HL-60 (cell line): ENCODE measurements at regions not wholly inside any gene's neighbourhood (a gene's known extent, or its start where the extent isn't known, plus 50 kb on each side); places are given as distances from the start of the nearest gene placed in this dataset.
"Not testable (repeated sequence)": the region's sequence is repeated elsewhere in the genome, so short reads cannot be mapped to it uniquely, and the experiment has no call there.

Source experiments
- POLR2AphosphoS5 ChIP-seq: IDR thresholded peaks from 2 replicates; pipeline ENCODE4 v1.6.1; 2012; ENCODE audit warnings: low read depth
- SPI1 ChIP-seq: IDR thresholded peaks from 2 replicates; pipeline ENCODE4 v1.6.1; 2012; ENCODE audit warnings: low read depth, mild to moderate bottlenecking, borderline replicate concordance
- TF ChIP-seq, protein P1 (sequence below): IDR thresholded peaks from one replicate; pipeline ENCODE4 v1.5.1; 2011; ENCODE audit warnings: low read length, control low read depth, inconsistent platforms; ENCODE audit not compliant: insufficient read depth
- TF ChIP-seq, protein P2 (sequence below): IDR thresholded peaks from 2 replicates; pipeline ENCODE4 v1.6.1; 2012; ENCODE audit warnings: low read depth; ENCODE audit not compliant: insufficient replicate concordance

DNA sequence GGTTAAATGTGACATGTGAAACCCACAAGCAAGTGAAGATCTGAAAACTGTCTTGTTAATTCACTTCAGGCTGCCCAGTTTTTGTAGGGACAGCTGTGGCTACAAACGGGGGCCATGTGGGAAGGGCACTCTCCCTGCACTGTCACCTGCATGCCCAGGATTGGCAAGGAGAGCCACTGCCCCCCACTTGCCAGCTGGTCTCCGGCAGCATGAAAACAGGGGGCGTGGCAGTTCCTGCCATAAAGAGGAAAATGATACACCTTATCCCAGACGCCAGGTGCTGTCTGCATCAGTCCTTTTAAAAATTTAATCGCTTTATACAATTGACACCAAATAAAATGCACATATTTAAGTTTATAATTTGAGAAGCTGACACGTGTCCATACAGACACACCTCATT is 309.1 kb downstream of the KLF13 start:
- TF ChIP-seq POLR2AphosphoS5, SPI1: not testable (repeated sequence)
- TF ChIP-seq, protein P1, sequence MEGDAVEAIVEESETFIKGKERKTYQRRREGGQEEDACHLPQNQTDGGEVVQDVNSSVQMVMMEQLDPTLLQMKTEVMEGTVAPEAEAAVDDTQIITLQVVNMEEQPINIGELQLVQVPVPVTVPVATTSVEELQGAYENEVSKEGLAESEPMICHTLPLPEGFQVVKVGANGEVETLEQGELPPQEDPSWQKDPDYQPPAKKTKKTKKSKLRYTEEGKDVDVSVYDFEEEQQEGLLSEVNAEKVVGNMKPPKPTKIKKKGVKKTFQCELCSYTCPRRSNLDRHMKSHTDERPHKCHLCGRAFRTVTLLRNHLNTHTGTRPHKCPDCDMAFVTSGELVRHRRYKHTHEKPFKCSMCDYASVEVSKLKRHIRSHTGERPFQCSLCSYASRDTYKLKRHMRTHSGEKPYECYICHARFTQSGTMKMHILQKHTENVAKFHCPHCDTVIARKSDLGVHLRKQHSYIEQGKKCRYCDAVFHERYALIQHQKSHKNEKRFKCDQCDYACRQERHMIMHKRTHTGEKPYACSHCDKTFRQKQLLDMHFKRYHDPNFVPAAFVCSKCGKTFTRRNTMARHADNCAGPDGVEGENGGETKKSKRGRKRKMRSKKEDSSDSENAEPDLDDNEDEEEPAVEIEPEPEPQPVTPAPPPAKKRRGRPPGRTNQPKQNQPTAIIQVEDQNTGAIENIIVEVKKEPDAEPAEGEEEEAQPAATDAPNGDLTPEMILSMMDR: not testable (repeated sequence)
- TF ChIP-seq, protein P2, sequence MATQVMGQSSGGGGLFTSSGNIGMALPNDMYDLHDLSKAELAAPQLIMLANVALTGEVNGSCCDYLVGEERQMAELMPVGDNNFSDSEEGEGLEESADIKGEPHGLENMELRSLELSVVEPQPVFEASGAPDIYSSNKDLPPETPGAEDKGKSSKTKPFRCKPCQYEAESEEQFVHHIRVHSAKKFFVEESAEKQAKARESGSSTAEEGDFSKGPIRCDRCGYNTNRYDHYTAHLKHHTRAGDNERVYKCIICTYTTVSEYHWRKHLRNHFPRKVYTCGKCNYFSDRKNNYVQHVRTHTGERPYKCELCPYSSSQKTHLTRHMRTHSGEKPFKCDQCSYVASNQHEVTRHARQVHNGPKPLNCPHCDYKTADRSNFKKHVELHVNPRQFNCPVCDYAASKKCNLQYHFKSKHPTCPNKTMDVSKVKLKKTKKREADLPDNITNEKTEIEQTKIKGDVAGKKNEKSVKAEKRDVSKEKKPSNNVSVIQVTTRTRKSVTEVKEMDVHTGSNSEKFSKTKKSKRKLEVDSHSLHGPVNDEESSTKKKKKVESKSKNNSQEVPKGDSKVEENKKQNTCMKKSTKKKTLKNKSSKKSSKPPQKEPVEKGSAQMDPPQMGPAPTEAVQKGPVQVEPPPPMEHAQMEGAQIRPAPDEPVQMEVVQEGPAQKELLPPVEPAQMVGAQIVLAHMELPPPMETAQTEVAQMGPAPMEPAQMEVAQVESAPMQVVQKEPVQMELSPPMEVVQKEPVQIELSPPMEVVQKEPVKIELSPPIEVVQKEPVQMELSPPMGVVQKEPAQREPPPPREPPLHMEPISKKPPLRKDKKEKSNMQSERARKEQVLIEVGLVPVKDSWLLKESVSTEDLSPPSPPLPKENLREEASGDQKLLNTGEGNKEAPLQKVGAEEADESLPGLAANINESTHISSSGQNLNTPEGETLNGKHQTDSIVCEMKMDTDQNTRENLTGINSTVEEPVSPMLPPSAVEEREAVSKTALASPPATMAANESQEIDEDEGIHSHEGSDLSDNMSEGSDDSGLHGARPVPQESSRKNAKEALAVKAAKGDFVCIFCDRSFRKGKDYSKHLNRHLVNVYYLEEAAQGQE: not testable (repeated sequence)
